Stomach (tissue), 8 donors: ENCODE measurements at regions not wholly inside any gene's neighbourhood (a gene's known extent, or its start where the extent isn't known, plus 50 kb on each side); places are given as distances from the start of the nearest gene placed in this dataset.

ENCODE experiments used
- DNase-seq, 2 donors: peaks; one replicate each; pipeline versions ENCODE4 v3.0.0 to v3.0.0-alpha.2; 2013 to 2019
- H3K27ac ChIP-seq, 5 donors: fragments of 200-600 bp in 4 of 5; sonication (generic) in 4 of 5; one replicate each; pipeline ENCODE4 v1.5.1; 2013 to 2019; ENCODE audit warnings: mild to moderate bottlenecking in 1 of 5, moderate library complexity in 1 of 5
- H3K27me3 ChIP-seq, 3 donors: fragments of 200-600 bp; sonication (generic); one replicate each; pipeline ENCODE4 v1.5.1; 2017 to 2019; ENCODE audit warnings: mixed run types in 1 of 3
- H3K36me3 ChIP-seq, 4 donors: fragments of 200-600 bp; sonication (generic); 1 replicate in 3 of 4; 2 replicates in 1 of 4; pipeline ENCODE4 v1.5.1; 2016 to 2019
- H3K4me1 ChIP-seq, 4 donors: fragments of 200-600 bp; sonication (generic); one replicate each; pipeline ENCODE4 v1.5.1; 2016 to 2019
- H3K4me3 ChIP-seq, 4 donors: fragments of 200-600 bp; sonication (generic) in 3 of 4; one replicate each; pipeline ENCODE4 v1.5.1; 2016 to 2019; ENCODE audit warnings: mild to moderate bottlenecking in 1 of 4
- H3K9me3 ChIP-seq, 4 donors: fragments of 200-600 bp; sonication (generic); one replicate each; pipeline ENCODE4 v1.5.1; 2016 to 2019
- EP300 ChIP-seq: sonication (generic); formaldehyde crosslinking; IDR thresholded peaks from one replicate; pipeline ENCODE4 v1.6.1; 2017; ENCODE audit warnings: antibody characterized with exemption
- POLR2A ChIP-seq, 4 donors: fragments of 450-650 bp; IDR thresholded peaks; one replicate each; pipeline ENCODE4 v1.6.1; 2016; ENCODE audit warnings: antibody characterized with exemption in 4 of 4, control low read depth in 2 of 4, mild to moderate bottlenecking in 1 of 4, moderate library complexity in 1 of 4
- POLR2AphosphoS5 ChIP-seq, 3 donors: sonication (generic); formaldehyde crosslinking; IDR thresholded peaks; one replicate each; pipeline ENCODE4 v1.6.1; 2016; ENCODE audit warnings: antibody characterized with exemption in 3 of 3
- WGBS, 5 donors: extraction: QIAGEN DNeasy Blood & Tissue Kit in 3 of 5; methylation state at CpG; one replicate each; pipeline versions ENCODE4 v1.1.5 to v1.1.7; 2013 to 2018; 5-methylcytosine and 5-hydroxymethylcytosine counted together
- intact Hi-C: fragments of 100-400 bp; cut with DNase I; formaldehyde crosslinking; loops from one replicate; pipeline ENCODE4 v1.15.1; 2023; ENCODE audit warnings: low total_unique reads
- TF ChIP-seq, protein P1 (sequence below), 7 experiments: fragments of 450-650 bp in 4 of 7; fragments of 200-600 bp in 3 of 7; sonication (generic) in 3 of 7; IDR thresholded peaks; one replicate each; pipeline ENCODE4 v1.5.1; 2016 to 2019; ENCODE audit warnings: antibody characterized with exemption in 7 of 7, control low read depth in 2 of 7, mild to moderate bottlenecking in 1 of 7
- donor health status: healthy with polysubstance abuse.
- donor health status: Bipolar disorder and iron deficiency.
- donor health status: healthy.

DNA sequence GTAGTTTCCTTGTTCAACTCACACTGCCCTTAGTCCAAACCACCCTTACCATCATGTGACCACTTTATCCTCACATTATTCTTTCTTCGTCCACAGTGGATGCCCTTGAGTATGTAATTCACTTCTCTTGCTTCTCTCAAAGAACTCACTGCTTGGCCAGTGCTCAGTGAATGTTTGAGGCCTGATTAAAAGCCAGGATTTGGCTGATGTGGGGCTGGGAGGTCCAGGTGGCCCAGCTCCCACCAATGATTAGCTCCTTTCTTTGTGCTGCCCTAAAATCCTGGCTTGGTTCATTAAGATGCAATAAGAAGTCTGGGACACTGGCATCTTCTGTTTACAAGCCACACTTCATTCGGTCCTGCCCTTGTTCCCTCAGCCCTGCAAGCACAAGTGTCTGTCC lies 97.8 kb upstream of the CELF4 start:
- 66 to 87% (median 83%) methylated on average over 2 of the region's 2 CpGs for WGBS, 5 donors
- Histone ChIP-seq H3K4me3 (no peak overlapping the region), H3K4me1 (no peaks in the 10 kb centered on the region), H3K9me3 (no peaks in the 10 kb centered on the region), H3K27ac (no peak overlapping the region), H3K27me3 (no peaks in the 10 kb centered on the region), H3K36me3 (no peaks in the 10 kb centered on the region)
- no peak for DNase-seq
- TF ChIP-seq, protein P1, sequence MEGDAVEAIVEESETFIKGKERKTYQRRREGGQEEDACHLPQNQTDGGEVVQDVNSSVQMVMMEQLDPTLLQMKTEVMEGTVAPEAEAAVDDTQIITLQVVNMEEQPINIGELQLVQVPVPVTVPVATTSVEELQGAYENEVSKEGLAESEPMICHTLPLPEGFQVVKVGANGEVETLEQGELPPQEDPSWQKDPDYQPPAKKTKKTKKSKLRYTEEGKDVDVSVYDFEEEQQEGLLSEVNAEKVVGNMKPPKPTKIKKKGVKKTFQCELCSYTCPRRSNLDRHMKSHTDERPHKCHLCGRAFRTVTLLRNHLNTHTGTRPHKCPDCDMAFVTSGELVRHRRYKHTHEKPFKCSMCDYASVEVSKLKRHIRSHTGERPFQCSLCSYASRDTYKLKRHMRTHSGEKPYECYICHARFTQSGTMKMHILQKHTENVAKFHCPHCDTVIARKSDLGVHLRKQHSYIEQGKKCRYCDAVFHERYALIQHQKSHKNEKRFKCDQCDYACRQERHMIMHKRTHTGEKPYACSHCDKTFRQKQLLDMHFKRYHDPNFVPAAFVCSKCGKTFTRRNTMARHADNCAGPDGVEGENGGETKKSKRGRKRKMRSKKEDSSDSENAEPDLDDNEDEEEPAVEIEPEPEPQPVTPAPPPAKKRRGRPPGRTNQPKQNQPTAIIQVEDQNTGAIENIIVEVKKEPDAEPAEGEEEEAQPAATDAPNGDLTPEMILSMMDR (IDR thresholded peaks at IDR 0.05), result no peak
- TF ChIP-seq POLR2AphosphoS5 (IDR thresholded peaks at IDR 0.05) (no peak), EP300 (no peak), POLR2A (IDR thresholded peaks at IDR 0.05) (no peak)
- intact Hi-C loops, result no loop called here

DNA sequence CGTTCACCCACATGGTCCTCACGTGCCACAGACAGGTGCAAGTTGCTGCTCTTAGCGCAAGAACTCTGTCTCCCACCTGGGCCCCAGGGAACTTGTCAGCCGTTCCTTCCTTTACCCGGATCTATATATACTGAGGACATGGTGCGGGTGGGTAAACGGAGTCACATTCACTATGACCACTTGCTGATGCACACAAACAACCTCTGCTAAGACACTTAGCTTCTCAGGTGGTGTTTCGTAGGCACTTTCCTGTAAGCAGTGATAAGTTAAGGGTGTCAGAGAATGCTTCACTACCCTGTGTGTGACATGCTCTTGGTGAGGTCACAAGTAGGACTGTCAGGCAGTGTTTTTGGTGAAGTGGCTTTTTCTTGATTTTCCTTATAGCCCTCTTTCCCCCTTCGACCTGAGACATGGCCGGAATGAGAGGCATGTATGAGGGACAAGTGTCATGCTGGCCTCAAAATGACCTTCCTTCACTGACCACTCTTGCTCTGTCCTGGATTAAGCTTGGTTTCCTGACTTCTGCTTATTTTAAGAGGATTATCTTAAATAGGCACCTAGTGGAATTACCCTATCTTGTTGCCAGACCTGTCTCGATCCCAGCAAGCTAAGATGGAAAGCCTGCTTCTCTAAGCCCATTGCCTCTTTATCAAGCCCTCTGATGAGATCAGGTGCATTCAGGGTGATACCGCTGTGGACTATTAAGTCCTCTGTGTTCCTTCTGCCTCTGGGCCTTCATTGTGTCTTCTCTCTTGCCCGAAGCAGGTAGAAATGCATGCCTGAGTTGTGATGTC lies 97.1 kb upstream of the CELF4 start:
- Histone ChIP-seq H3K27me3 (no peaks in the 10 kb centered on the region), H3K27ac (no peak overlapping the region), H3K4me3 (no peak overlapping the region), H3K4me1 (no peaks in the 10 kb centered on the region), H3K9me3 (no peaks in the 10 kb centered on the region), H3K36me3 (no peaks in the 10 kb centered on the region)
- no peak for DNase-seq
- WGBS, 5 donors, result 84 to 90% (median 89%) methylated on average over 13 of the region's 13 CpGs
- TF ChIP-seq, protein P1 (IDR thresholded peaks at IDR 0.05), result no peak
- no peak for TF ChIP-seq POLR2A (IDR thresholded peaks at IDR 0.05)
- TF ChIP-seq POLR2AphosphoS5 (IDR thresholded peaks at IDR 0.05), result no peak
- no peak for TF ChIP-seq EP300
- intact Hi-C loops, result no loop called here

DNA sequence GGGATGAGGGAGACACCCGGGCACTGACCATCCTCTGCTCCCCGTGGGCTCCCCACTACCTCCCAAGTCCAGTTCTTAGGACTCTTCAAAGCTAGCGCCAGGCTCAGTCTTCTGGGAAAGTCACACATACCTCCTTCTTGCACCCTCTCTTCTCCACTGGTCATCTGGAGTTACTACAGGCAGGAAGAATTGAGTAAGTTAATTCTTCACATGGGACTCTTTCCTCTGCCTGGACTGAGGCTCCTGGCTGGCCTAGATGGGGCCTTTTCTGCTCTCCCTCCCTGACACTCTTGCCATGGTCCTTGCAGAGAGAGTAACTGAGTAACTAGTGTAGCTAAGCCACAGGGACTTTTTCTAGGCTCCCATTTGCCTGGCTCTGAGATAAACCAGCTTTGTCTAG lies 96.5 kb upstream of the CELF4 start:
- Histone ChIP-seq H3K27me3 (no peaks in the 10 kb centered on the region), H3K4me1 (no peaks in the 10 kb centered on the region), H3K27ac (no peak overlapping the region), H3K9me3 (no peaks in the 10 kb centered on the region), H3K4me3 (no peak overlapping the region), H3K36me3 (no peaks in the 10 kb centered on the region)
- no peak for DNase-seq
- 63 to 81% (median 71%) methylated on average over 3 of the region's 3 CpGs for WGBS, 5 donors
- intact Hi-C loops, result no loop called here
- no peak for TF ChIP-seq EP300
- TF ChIP-seq POLR2AphosphoS5 (IDR thresholded peaks at IDR 0.05), result no peak
- TF ChIP-seq, protein P1 (IDR thresholded peaks at IDR 0.05), result no peak
- TF ChIP-seq POLR2A (IDR thresholded peaks at IDR 0.05), result no peak

DNA sequence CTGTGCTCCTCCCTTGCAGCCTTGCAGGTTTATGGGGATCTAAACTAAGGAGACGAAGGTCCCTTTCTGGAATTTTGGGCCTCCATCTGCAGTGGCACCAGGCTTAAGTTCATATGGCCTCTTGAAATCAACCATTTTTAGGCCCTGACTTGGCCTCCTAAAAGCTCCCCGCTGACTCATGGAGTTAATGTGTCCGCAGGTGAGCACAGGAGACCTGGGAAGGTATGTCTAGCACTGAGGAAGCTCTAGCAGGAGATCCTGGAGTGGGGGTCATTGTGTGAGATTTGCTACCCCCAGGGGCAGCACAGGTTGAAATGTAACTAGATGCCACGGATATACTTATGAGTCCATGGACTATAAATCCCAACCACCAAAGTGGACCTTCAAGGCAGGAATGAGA lies 95.9 kb upstream of the CELF4 start:
- no peak for DNase-seq
- TF ChIP-seq POLR2AphosphoS5 (IDR thresholded peaks at IDR 0.05) (no peak), POLR2A (IDR thresholded peaks at IDR 0.05) (no peak), EP300 (no peak)
- TF ChIP-seq, protein P1 (IDR thresholded peaks at IDR 0.05), result no peak
- no peaks in the 10 kb centered on the region for H3K4me1 ChIP-seq
- no peaks in the 10 kb centered on the region for H3K27me3 ChIP-seq
- H3K36me3 ChIP-seq, result no peaks in the 10 kb centered on the region
- H3K27ac ChIP-seq, result no peak overlapping the region
- no peaks in the 10 kb centered on the region for H3K9me3 ChIP-seq
- intact Hi-C loops, result no loop called here
- 86 to 96% (median 93%) methylated on average over 4 of the region's 4 CpGs for WGBS, 5 donors
- no peak overlapping the region for H3K4me3 ChIP-seq
